ENCODE measurements at regions not wholly inside any gene's neighbourhood (a gene's known extent, or its start where the extent isn't known, plus 50 kb on each side); places are given as distances from the start of the nearest gene placed in this dataset.

- Histone ChIP-seq H3T11ph (ENCODE audit: low read length) (no peak overlapping the region), H3K4ac (ENCODE audit: low read depth, low read length) (no peak overlapping the region), H3K23me2 (ENCODE audit: insufficient read length, low read depth, low read length, poor library complexity, severe bottlenecking) (no peaks in the 10 kb centered on the region), H2BK20ac (ENCODE audit: low read depth, low read length, poor library complexity, severe bottlenecking) (no peak overlapping the region), H2AFZ (ENCODE audit: low read length) (no peak overlapping the region), H4K91ac (ENCODE audit: insufficient read length, low read depth, low read length) (no peak overlapping the region), H3K27me3 (ENCODE audit: insufficient read depth, low read length) (no peaks in the 10 kb centered on the region), H3K4me2 (ENCODE audit: insufficient read depth, insufficient read length, low read length) (no peak overlapping the region), H3K9me3 (ENCODE audit: control insufficient read depth, low read depth, low read length) (no peaks in the 10 kb centered on the region), H3K23ac (ENCODE audit: insufficient read length, low read depth, low read length) (no peak overlapping the region), H2BK12ac (ENCODE audit: insufficient read length, low read depth, low read length) (no peak overlapping the region), H2BK120ac (ENCODE audit: low read depth, low read length, poor library complexity, severe bottlenecking) (no peak overlapping the region), H2BK15ac (ENCODE audit: low read depth, low read length) (no peak overlapping the region), H3K4me1 (ENCODE audit: insufficient read depth, low read length) (no peaks in the 10 kb centered on the region), H3K18ac (ENCODE audit: insufficient read length, low read depth, low read length) (no peak overlapping the region), H3K56ac (ENCODE audit: insufficient read length, low read depth, low read length) (no peak overlapping the region), H3K79me1 (ENCODE audit: insufficient read depth, low read depth, low read length, poor library complexity, severe bottlenecking) (no peaks in the 10 kb centered on the region), H3K9ac (ENCODE audit: extremely low read depth, insufficient read length, low read length) (no peak overlapping the region), H4K8ac (replicated peaks; ENCODE audit: insufficient read length, low read depth, low read length) (no peak overlapping the region), H4K20me1 (ENCODE audit: control insufficient read depth, insufficient read depth, insufficient read length) (no peaks in the 10 kb centered on the region), H3K79me2 (ENCODE audit: insufficient read depth, low read length) (no peaks in the 10 kb centered on the region), H3K14ac (ENCODE audit: insufficient read depth, low read length) (no peak overlapping the region), H2AK5ac (ENCODE audit: insufficient read length, low read length) (no peak overlapping the region), H2BK5ac (ENCODE audit: insufficient read length, low read length) (no peak overlapping the region), H4K5ac (ENCODE audit: insufficient read length, low read depth, low read length) (no peak overlapping the region), H3K27ac (ENCODE audit: insufficient read length, low read depth, low read length) (no peak overlapping the region)
- peaks cover 7 to 13% of the 10 kb centered on the region in 2 experiments for H3K4me1 Mint-ChIP-seq
- peak overlapping the region in 2 of 3 experiments; percentile 50 to 58; a peak in 1 of 7 replicates for H3K27ac Mint-ChIP-seq
- no peaks in the 10 kb centered on the region for H3K36me3 Mint-ChIP-seq (ENCODE audit: insufficient read depth in 1 of 3, low read depth in 3 of 3)
- DNase-seq = no peak
- no peaks in the 10 kb centered on the region for H3K27me3 Mint-ChIP-seq (ENCODE audit: low read depth)
- TF ChIP-seq CTCF (conservative IDR thresholded peaks at IDR 0.05) = no peak
- no peaks in the 10 kb centered on the region for H3K9me3 Mint-ChIP-seq
- H3K4me3 Mint-ChIP-seq = no peak overlapping the region
- WGBS (ENCODE audit: extremely low coverage, insufficient read length, low lambda C conversion rate) = no CpG with 5 or more reads among the region's 2 CpGs
These were observed 490.8 kb downstream of the CBLN4 start for GRCh38 chr20:55514531-55514930.

Measured in H9 (cell line).